Pancreas (tissue), 10 donors: ENCODE measurements at regions not wholly inside any gene's neighbourhood (a gene's known extent, or its start where the extent isn't known, plus 50 kb on each side); places are given as distances from the start of the nearest gene placed in this dataset.

Experiments used
- ATAC-seq, 4 donors: fragments of 200-7000 bp; cut with Tn5 transposase; one replicate each; pipeline versions ENCODE4 v1.8.0 to v1.9.1; 2020; ENCODE audit warnings: mild to moderate bottlenecking in 4 of 4, moderate library complexity in 4 of 4
- DNase-seq, 6 donors: peaks; one replicate each; pipeline ENCODE4 v3.0.0-alpha.2; 2020
- FAIRE-seq: peaks from 2 replicates; lab custom pipeline; 2012; peaks lifted over from hg19 to GRCh38; lab: Jason Lieb, UNC
- H3K27ac ChIP-seq, 4 donors: fragments of 200-600 bp; sonication (generic); 1 replicate in 3 of 4; 2 replicates in 1 of 4; pipeline versions ENCODE4 v1.5.0 to v1.8.0; 2020
- H3K27me3 ChIP-seq, 4 donors: fragments of 200-600 bp; one replicate each; pipeline ENCODE4 v1.8.0; 2021
- H3K36me3 ChIP-seq, 3 donors: fragments of 200-600 bp; sonication (generic) in 1 of 3; one replicate each; pipeline versions ENCODE4 v1.5.0 to v1.8.0; 2020 to 2021
- H3K4me1 ChIP-seq, 3 donors: fragments of 200-600 bp; one replicate each; pipeline ENCODE4 v1.8.0; 2021
- H3K4me3 ChIP-seq, 4 donors: fragments of 200-600 bp; sonication (generic) in 2 of 4; one replicate each; pipeline versions ENCODE4 v1.5.0 to v1.8.0; 2020 to 2021
- H3K9me3 ChIP-seq, 4 donors: fragments of 200-600 bp; one replicate each; pipeline ENCODE4 v1.8.0; 2021
- CTCF ChIP-seq, 4 donors: fragments of 200-600 bp; sonication (generic) in 3 of 4; IDR thresholded peaks; one replicate each; pipeline versions ENCODE4 v1.5.0 to v1.8.0; 2021; ENCODE audit warnings: antibody characterized with exemption in 4 of 4
- WGBS, 2 donors: extraction: QIAGEN DNeasy Blood & Tissue Kit; methylation state at CpG; one replicate each; pipeline ENCODE4 v1.1.7; 2013; 5-methylcytosine and 5-hydroxymethylcytosine counted together
- intact Hi-C, 3 donors: fragments of 100-400 bp; cut with DNase I; formaldehyde crosslinking; loops; one replicate each; pipeline versions ENCODE4 v1.11.1 to v1.14.2; 2022
- donor health status: healthy with polysubstance abuse.
- donor health status: DM: no; HTN: no; CAD: no; lungs with moderate emphysema.
- donor health status: DM: no; HTN: no; CAD: no.
- donor health status: control.
- donor health status: control.
- donor health status: Bipolar disorder and iron deficiency.
- donor health status: DM: yes; HTN: yes; CAD: no.
- donor health status: DM: no; HTN: no; CAD: no.
- donor health status: DM: no; HTN: no; CAD: no.
- donor health status: DM: yes; HTN: yes; CAD: no.

GRCh38 chr20:53737396-53738038 is 143.9 kb upstream of the ZNF217 start:
- DNase-seq (no peak), ATAC-seq (peak; percentile 14 to 37 (median 24)), FAIRE-seq (no peak)
- no peak for TF ChIP-seq CTCF (IDR thresholded peaks at IDR 0.05)
- Histone ChIP-seq H3K4me3 (peak overlapping the region in 2 of 4 donors; percentile 23 to 30), H3K4me1 (peaks cover 16 to 52% (median 38%) of the 10 kb centered on the region in 3 donors), H3K36me3 (no peaks in the 10 kb centered on the region), H3K9me3 (no peaks in the 10 kb centered on the region), H3K27ac (peak overlapping the region; percentile 65 to 95 (median 80)), H3K27me3 (no peaks in the 10 kb centered on the region)
- 10 to 16% methylated on average over 8 of the region's 8 CpGs for WGBS, 2 donors
- intact Hi-C loops, result loop anchor here in 1 of 3 donors (10.0 kb wide), 1 partner anchor 93 kb away; no protein-coding TSS in a partner anchor

DNA sequence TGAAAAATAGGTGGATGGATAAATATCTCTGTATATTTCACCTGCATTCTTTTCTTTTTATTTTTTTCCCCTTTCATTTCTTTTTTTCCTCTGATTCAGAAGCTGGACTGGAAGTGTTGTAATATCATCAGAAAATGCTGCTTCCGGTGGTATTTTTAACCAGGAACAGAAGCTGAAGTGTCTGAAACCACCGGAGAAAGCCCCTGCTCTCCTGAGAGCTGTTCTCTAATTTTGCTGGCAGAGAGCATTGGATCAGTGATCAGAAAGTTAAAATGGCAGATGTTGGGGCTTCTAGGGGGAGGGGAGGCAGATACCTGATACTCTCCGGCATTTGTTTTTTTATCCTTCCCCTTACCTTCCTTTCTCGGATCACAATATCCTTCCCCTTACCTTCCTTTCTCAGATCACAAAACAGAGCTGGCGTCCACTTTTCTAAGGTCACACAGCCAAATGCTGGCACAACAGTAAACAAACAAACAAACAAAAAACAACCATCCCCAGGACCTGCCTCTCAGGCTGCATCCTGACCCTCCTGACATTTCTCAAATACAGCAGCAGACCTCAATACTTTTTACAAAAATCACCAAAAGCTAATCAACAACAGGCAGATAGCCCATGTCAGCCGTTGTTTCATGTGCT is 143.2 kb upstream of the ZNF217 start:
- Histone ChIP-seq H3K4me1 (peaks cover 16 to 52% (median 38%) of the 10 kb centered on the region in 3 donors), H3K9me3 (no peaks in the 10 kb centered on the region), H3K4me3 (peak overlapping the region in 2 of 4 donors; percentile 23 to 30), H3K36me3 (no peaks in the 10 kb centered on the region), H3K27ac (peak overlapping the region; percentile 47 to 95 (median 80)), H3K27me3 (no peaks in the 10 kb centered on the region)
- no peak for DNase-seq
- peak; percentile 6 to 34 (median 10) for ATAC-seq
- 11 to 12% methylated on average over 6 of the region's 6 CpGs for WGBS, 2 donors
- no peak for TF ChIP-seq CTCF (IDR thresholded peaks at IDR 0.05)
- intact Hi-C loops, result loop anchor here in 1 of 3 donors (10.0 kb wide), 1 partner anchor 92 kb away; no protein-coding TSS in a partner anchor
- no peak for FAIRE-seq

GRCh38 chr20:53736122-53736756 is 142.6 kb upstream of the ZNF217 start:
- Histone ChIP-seq H3K27ac (peak overlapping the region; percentile 47 to 95 (median 80)), H3K9me3 (no peaks in the 10 kb centered on the region), H3K4me1 (peaks cover 16 to 52% (median 38%) of the 10 kb centered on the region in 3 donors), H3K4me3 (peak overlapping the region in 2 of 4 donors; percentile 23 to 30), H3K36me3 (no peaks in the 10 kb centered on the region), H3K27me3 (no peaks in the 10 kb centered on the region)
- peak in 1 of 6 donors; percentile 26 for DNase-seq
- peak in 2 of 4 donors; percentile 3 to 19 for ATAC-seq
- no peak for TF ChIP-seq CTCF (IDR thresholded peaks at IDR 0.05)
- FAIRE-seq, result no peak
- intact Hi-C loops, result loop anchor here in 1 of 3 donors (10.0 kb wide), 1 partner anchor 91 kb away; no protein-coding TSS in a partner anchor
- 20 to 23% methylated on average over 7 of the region's 7 CpGs for WGBS, 2 donors

DNA sequence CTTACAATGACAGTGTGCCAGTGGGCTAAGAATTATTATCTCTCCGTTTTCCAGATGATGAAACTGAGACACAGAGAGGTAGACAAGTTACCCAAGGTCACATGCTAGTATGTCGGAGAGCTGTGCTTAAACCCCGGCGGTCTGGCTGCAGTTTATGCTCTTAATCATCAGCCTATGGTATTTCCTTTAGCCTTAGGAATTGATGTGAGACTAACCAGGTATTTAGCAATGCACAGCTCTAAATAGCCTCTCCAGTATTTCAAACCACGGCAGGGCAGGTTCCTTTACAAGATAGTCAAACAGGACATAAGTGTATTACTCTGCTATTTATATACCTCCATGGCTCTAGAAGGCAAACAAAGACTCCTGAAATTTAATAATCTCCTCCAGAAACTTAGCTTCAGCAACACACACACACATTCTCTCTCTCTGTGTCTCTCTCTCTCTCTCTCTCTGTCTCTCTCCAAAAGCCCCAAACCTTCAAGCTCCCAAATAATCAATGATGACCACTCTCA is 142.0 kb upstream of the ZNF217 start:
- peak overlapping the region in 3 of 4 donors; percentile 68 to 95 (median 93) for H3K27ac ChIP-seq

More for the DNA sequence above, 142.0 kb upstream of the ZNF217 start:
- peak overlapping the region in 1 of 4 donors; percentile 23 for H3K4me3 ChIP-seq
- H3K36me3 ChIP-seq, result no peaks in the 10 kb centered on the region
- H3K4me1 ChIP-seq, result peaks cover 16 to 48% (median 34%) of the 10 kb centered on the region in 3 donors
- no peak for TF ChIP-seq CTCF (IDR thresholded peaks at IDR 0.05)
- no peak for ATAC-seq
- no peaks in the 10 kb centered on the region for H3K9me3 ChIP-seq
- FAIRE-seq, result no peak
- intact Hi-C loops, result loop anchor here in 1 of 3 donors (10.0 kb wide), 1 partner anchor 91 kb away; no protein-coding TSS in a partner anchor
- no peak for DNase-seq
- no peaks in the 10 kb centered on the region for H3K27me3 ChIP-seq
- 7 to 10% methylated on average over 5 of the region's 5 CpGs for WGBS, 2 donors
